GM23338 (cell line): ENCODE measurements at regions not wholly inside any gene's neighbourhood (a gene's known extent, or its start where the extent isn't known, plus 50 kb on each side); places are given as distances from the start of the nearest gene placed in this dataset.

Experiments
- ATAC-seq: fragments of 200-7000 bp; cut with Tn5 transposase; 3 replicates; pipeline ENCODE4 v1.9.1; 2020
- DNase-seq: peaks from one replicate; pipeline ENCODE4 v3.0.0-alpha.2; 2015; ENCODE audit warnings: low spot score
- H2AFZ ChIP-seq: fragments of 200-600 bp; sonication (generic); 2 replicates; pipeline ENCODE4 v1.8.0; 2016; ENCODE audit warnings: antibody characterized with exemption, mild to moderate bottlenecking, moderate library complexity
- H3F3A ChIP-seq: fragments of 200-600 bp; sonication (generic); replicated peaks from 2 replicates; pipeline ENCODE4 v1.8.0; 2017; ENCODE audit warnings: antibody characterized with exemption, mixed run types, low read depth
- H3K27ac ChIP-seq: fragments of 200-600 bp; sonication (generic); 2 replicates; pipeline ENCODE4 v1.6.1; 2016; ENCODE audit warnings: low read depth
- H3K27me3 ChIP-seq: fragments of 200-600 bp; sonication (generic); 2 replicates; pipeline ENCODE4 v1.8.0; 2016; ENCODE audit warnings: mild to moderate bottlenecking, mixed run types, moderate library complexity; ENCODE audit not compliant: insufficient read depth
- H3K36me3 ChIP-seq: fragments of 200-600 bp; sonication (generic); 2 replicates; pipeline ENCODE4 v1.8.0; 2016; ENCODE audit warnings: mild to moderate bottlenecking; ENCODE audit not compliant: insufficient read depth
- H3K4me1 ChIP-seq: fragments of 200-600 bp; sonication (generic); 2 replicates; pipeline ENCODE4 v1.8.0; 2016; ENCODE audit warnings: mild to moderate bottlenecking, moderate library complexity; ENCODE audit not compliant: insufficient read depth
- H3K4me2 ChIP-seq: fragments of 200-600 bp; sonication (generic); 2 replicates; pipeline ENCODE4 v1.7.1; 2017; ENCODE audit warnings: mixed run types
- H3K4me3 ChIP-seq: fragments of 200-600 bp; sonication (generic); 2 replicates; pipeline ENCODE4 v1.6.1; 2016; ENCODE audit warnings: mixed run types
- H3K79me2 ChIP-seq: fragments of 200-600 bp; sonication (generic); replicated peaks from 2 replicates; pipeline ENCODE4 v1.8.0; 2017; ENCODE audit warnings: mild to moderate bottlenecking; ENCODE audit not compliant: insufficient read depth
- H3K9me2 ChIP-seq: fragments of 200-600 bp; sonication (generic); 2 replicates; pipeline ENCODE4 v1.8.0; 2017; ENCODE audit not compliant: insufficient read depth
- H4K20me1 ChIP-seq: fragments of 200-600 bp; sonication (generic); replicated peaks from 2 replicates; pipeline ENCODE4 v1.8.0; 2017; ENCODE audit warnings: mild to moderate bottlenecking; ENCODE audit not compliant: insufficient read depth
- H3K27ac Mint-ChIP-seq: 2 replicates; pipeline ENCODE4 v1.8.0; 2020; ENCODE audit warnings: inconsistent platforms, mild to moderate bottlenecking, moderate library complexity, mixed read lengths
- H3K27me3 Mint-ChIP-seq: 3 replicates; pipeline ENCODE4 v1.8.0; 2022; ENCODE audit warnings: low read depth, mild to moderate bottlenecking, moderate library complexity, mixed read lengths, inconsistent platforms; ENCODE audit not compliant: insufficient read depth, poor library complexity
- H3K36me3 Mint-ChIP-seq: 3 replicates; pipeline ENCODE4 v1.8.0; 2021; ENCODE audit warnings: low read depth, mild to moderate bottlenecking, inconsistent platforms, moderate library complexity, mixed read lengths
- H3K4me1 Mint-ChIP-seq: 3 replicates; pipeline ENCODE4 v1.8.0; 2020; ENCODE audit warnings: mild to moderate bottlenecking, inconsistent platforms, mixed read lengths
- H3K4me3 Mint-ChIP-seq: 3 replicates; pipeline ENCODE4 v1.8.0; 2021; ENCODE audit warnings: moderate library complexity, mild to moderate bottlenecking, inconsistent platforms, mixed read lengths
- H3K9me3 Mint-ChIP-seq: 3 replicates; pipeline ENCODE4 v1.8.0; 2020; ENCODE audit warnings: moderate library complexity, mild to moderate bottlenecking, inconsistent platforms, mixed read lengths
- CREB1 ChIP-seq: fragments of 250-450 bp; sonication (Bioruptor Pico); IDR thresholded peaks from 2 replicates; pipeline ENCODE4 v1.5.0; 2020; ENCODE audit warnings: low read depth, mild to moderate bottlenecking, moderate library complexity
- EZH2 ChIP-seq: fragments of 200-600 bp; sonication (generic); IDR thresholded peaks from one replicate; pipeline ENCODE4 v1.8.0; 2017; ENCODE audit warnings: antibody characterized with exemption, mild to moderate bottlenecking, low read depth; ENCODE audit not compliant: unreplicated experiment
- EZH2phosphoT487 ChIP-seq: fragments of 200-600 bp; sonication (generic); IDR thresholded peaks from one replicate; pipeline ENCODE4 v1.8.1; 2018; ENCODE audit warnings: antibody characterized with exemption; ENCODE audit not compliant: unreplicated experiment
- JUNB ChIP-seq: IDR thresholded peaks from one replicate; pipeline ENCODE4 v1.6.1; 2016; ENCODE audit warnings: antibody characterized with exemption; ENCODE audit not compliant: unreplicated experiment
- NANOG ChIP-seq: IDR thresholded peaks from 2 replicates; pipeline ENCODE4 v1.6.1; 2016; ENCODE audit warnings: antibody characterized with exemption, borderline replicate concordance
- POLR2AphosphoS5 ChIP-seq: IDR thresholded peaks from 2 replicates; pipeline ENCODE4 v1.6.1; 2016; ENCODE audit warnings: antibody characterized with exemption, low read depth
- STAT1 ChIP-seq: IDR thresholded peaks from one replicate; pipeline ENCODE4 v1.6.1; 2016; ENCODE audit warnings: antibody characterized with exemption; ENCODE audit not compliant: unreplicated experiment
- ZNF114 ChIP-seq: fragments of 250-450 bp; sonication (Bioruptor Pico); IDR thresholded peaks from 2 replicates; pipeline ENCODE4 v1.5.0; 2020; ENCODE audit warnings: mild to moderate bottlenecking, moderate library complexity
- TF ChIP-seq, protein P1 (sequence below), 2 experiments: fragments of 200-600 bp in 1 of 2; sonication (generic) in 1 of 2; conservative IDR thresholded peaks; 2 replicates each; pipeline versions ENCODE4 v1.5.1 to v1.6.1; 2016 to 2017; ENCODE audit warnings: antibody characterized with exemption in 2 of 2, low read depth in 2 of 2, mild to moderate bottlenecking in 2 of 2, moderate library complexity in 1 of 2
- TF ChIP-seq, protein P2 (sequence below): IDR thresholded peaks from 2 replicates; pipeline ENCODE4 v1.6.1; 2016; ENCODE audit warnings: antibody characterized with exemption

DNA sequence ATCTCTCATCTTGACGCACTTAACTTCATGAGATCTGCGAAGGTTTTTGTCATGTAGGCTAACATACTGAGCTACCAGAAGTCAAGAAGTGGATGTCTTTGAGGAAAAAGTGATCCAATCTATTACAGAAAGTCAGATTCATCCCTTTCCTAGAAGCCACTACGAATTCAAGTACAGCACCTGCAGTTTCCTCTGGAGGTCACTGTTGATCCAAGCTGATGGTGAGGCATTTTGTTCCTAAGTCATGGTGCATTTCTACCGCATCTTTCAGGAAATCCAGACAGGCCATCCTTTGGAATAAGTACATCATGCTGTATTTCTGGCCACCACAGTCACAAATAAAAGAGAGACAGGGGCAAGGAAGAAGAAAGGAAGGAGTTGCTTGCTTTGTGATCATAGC is 541.0 kb downstream of the CDY2B start:
- Histone ChIP-seq H3F3A (no peaks in the 10 kb centered on the region), H2AFZ (peak overlapping the region; percentile 64; the same call in 1 of the 2 replicates), H3K27ac (no peak overlapping the region), H4K20me1 (no peaks in the 10 kb centered on the region), H3K4me2 (no peak overlapping the region), H3K36me3 (no peaks in the 10 kb centered on the region), H3K27me3 (no peaks in the 10 kb centered on the region), H3K9me2 (no peaks in the 10 kb centered on the region), H3K4me3 (no peak overlapping the region), H3K79me2 (no peaks in the 10 kb centered on the region), H3K4me1 (no peaks in the 10 kb centered on the region; the same call in 1 of the 2 replicates)
- no peak overlapping the region for H3K4me3 Mint-ChIP-seq
- peaks cover 8% of the 10 kb centered on the region; the same call in 2 of the 3 replicates for H3K36me3 Mint-ChIP-seq
- no peak for ATAC-seq
- peaks cover 7% of the 10 kb centered on the region; the same call in 2 of the 3 replicates for H3K4me1 Mint-ChIP-seq
- no peak overlapping the region for H3K27ac Mint-ChIP-seq
- H3K27me3 Mint-ChIP-seq = peaks cover 7% of the 10 kb centered on the region
- H3K9me3 Mint-ChIP-seq = peaks cover 15% of the 10 kb centered on the region
- DNase-seq = peak; percentile 38
- TF ChIP-seq, protein P1, sequence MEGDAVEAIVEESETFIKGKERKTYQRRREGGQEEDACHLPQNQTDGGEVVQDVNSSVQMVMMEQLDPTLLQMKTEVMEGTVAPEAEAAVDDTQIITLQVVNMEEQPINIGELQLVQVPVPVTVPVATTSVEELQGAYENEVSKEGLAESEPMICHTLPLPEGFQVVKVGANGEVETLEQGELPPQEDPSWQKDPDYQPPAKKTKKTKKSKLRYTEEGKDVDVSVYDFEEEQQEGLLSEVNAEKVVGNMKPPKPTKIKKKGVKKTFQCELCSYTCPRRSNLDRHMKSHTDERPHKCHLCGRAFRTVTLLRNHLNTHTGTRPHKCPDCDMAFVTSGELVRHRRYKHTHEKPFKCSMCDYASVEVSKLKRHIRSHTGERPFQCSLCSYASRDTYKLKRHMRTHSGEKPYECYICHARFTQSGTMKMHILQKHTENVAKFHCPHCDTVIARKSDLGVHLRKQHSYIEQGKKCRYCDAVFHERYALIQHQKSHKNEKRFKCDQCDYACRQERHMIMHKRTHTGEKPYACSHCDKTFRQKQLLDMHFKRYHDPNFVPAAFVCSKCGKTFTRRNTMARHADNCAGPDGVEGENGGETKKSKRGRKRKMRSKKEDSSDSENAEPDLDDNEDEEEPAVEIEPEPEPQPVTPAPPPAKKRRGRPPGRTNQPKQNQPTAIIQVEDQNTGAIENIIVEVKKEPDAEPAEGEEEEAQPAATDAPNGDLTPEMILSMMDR (conservative IDR thresholded peaks at IDR 0.05; ENCODE audit: low read depth in 2 of 2) = peak; percentile 45 to 57
- TF ChIP-seq, protein P2, sequence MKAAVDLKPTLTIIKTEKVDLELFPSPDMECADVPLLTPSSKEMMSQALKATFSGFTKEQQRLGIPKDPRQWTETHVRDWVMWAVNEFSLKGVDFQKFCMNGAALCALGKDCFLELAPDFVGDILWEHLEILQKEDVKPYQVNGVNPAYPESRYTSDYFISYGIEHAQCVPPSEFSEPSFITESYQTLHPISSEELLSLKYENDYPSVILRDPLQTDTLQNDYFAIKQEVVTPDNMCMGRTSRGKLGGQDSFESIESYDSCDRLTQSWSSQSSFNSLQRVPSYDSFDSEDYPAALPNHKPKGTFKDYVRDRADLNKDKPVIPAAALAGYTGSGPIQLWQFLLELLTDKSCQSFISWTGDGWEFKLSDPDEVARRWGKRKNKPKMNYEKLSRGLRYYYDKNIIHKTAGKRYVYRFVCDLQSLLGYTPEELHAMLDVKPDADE = no peak
- no peak for TF ChIP-seq EZH2
- no peak for TF ChIP-seq STAT1

DNA sequence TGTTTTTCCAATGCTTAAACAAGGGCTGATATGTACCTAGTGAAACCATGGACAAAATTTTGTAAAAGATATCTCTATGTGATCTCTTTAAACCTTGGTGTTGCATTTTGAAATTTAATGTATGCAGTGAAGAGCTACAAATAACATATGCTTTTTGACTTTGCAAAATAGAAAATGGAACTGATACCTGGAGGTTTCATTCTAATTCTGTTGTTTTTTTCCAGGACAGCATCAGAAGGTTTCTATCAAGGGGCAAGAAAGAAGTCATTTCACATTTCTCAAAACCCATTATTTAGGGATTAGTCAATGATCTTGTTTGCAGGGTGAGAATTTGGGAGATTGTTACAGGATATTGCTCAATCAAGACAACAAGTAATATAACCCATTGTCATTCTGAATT is 549.3 kb downstream of the CDY2B start:
- H3K4me1 ChIP-seq = no peaks in the 10 kb centered on the region; the same call in 1 of the 2 replicates
- TF ChIP-seq EZH2 = no peak
- TF ChIP-seq, protein P2 = no peak

DNA sequence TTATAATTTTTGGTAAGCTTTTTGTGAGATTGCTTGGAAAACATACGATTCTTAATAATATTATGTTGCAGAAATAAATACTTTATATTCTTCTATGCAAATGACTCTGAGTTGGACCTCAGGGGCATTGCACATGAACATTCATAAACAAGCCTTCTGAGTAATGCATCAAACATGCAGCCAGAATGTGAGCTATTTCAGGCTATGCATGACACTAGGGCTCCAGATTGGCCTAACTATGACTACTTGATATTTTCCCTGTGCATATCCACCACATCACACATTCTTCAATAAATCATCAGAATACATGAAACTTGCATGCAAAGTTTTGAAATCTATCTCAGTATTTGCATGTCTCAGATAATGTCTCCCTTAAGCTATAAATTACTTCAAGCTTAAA is 560.1 kb downstream of the CDY2B start:
- H3K9me2 ChIP-seq = no peaks in the 10 kb centered on the region
- no peak for TF ChIP-seq NANOG
- TF ChIP-seq ZNF114 (CRISPR knock-in tag) = no peak
- no peak for TF ChIP-seq EZH2phosphoT487
- TF ChIP-seq, protein P2 = no peak
- no peak for TF ChIP-seq CREB1
- TF ChIP-seq EZH2 = no peak
- TF ChIP-seq POLR2AphosphoS5 = no peak
- TF ChIP-seq STAT1 = no peak
- no peak for TF ChIP-seq JUNB

More for the DNA sequence above, 549.3 kb downstream of the CDY2B start:
- H3K4me1 Mint-ChIP-seq = peaks cover 8% of the 10 kb centered on the region; the same call in 2 of the 3 replicates
- Histone ChIP-seq H3K9me2 (no peaks in the 10 kb centered on the region), H3K4me2 (no peak overlapping the region), H3K27ac (no peak overlapping the region), H3F3A (no peaks in the 10 kb centered on the region), H3K79me2 (no peaks in the 10 kb centered on the region), H3K27me3 (no peaks in the 10 kb centered on the region), H3K36me3 (no peaks in the 10 kb centered on the region), H2AFZ (no peak overlapping the region), H3K4me3 (no peak overlapping the region), H4K20me1 (no peaks in the 10 kb centered on the region)
- no peak overlapping the region for H3K4me3 Mint-ChIP-seq
- DNase-seq (no peak), ATAC-seq (no peak)
- H3K27me3 Mint-ChIP-seq = no peaks in the 10 kb centered on the region
- no peaks in the 10 kb centered on the region for H3K36me3 Mint-ChIP-seq
- no peak overlapping the region for H3K27ac Mint-ChIP-seq
- H3K9me3 Mint-ChIP-seq = no peaks in the 10 kb centered on the region; the same call in 2 of the 3 replicates

More for the DNA sequence above, 560.1 kb downstream of the CDY2B start:
- Histone ChIP-seq H3K36me3 (no peaks in the 10 kb centered on the region), H4K20me1 (no peaks in the 10 kb centered on the region), H3K4me3 (no peak overlapping the region), H3K4me2 (no peak overlapping the region), H3F3A (no peaks in the 10 kb centered on the region), H3K4me1 (no peaks in the 10 kb centered on the region), H2AFZ (no peak overlapping the region), H3K27me3 (no peaks in the 10 kb centered on the region), H3K79me2 (no peaks in the 10 kb centered on the region), H3K27ac (no peak overlapping the region)
- ATAC-seq (no peak), DNase-seq (no peak)
- peaks cover 2% of the 10 kb centered on the region; the same call in 1 of the 3 replicates for H3K36me3 Mint-ChIP-seq
- H3K27me3 Mint-ChIP-seq = no peaks in the 10 kb centered on the region
- H3K27ac Mint-ChIP-seq = no peak overlapping the region
- H3K9me3 Mint-ChIP-seq = peaks cover 10% of the 10 kb centered on the region; the same call in 2 of the 3 replicates
- H3K4me1 Mint-ChIP-seq = no peaks in the 10 kb centered on the region
- no peak overlapping the region for H3K4me3 Mint-ChIP-seq
